GM18873 (cell line): ENCODE measurements at regions not wholly inside any gene's neighbourhood (a gene's known extent, or its start where the extent isn't known, plus 50 kb on each side); places are given as distances from the start of the nearest gene placed in this dataset.
"Not testable (repeated sequence)": the region's sequence is repeated elsewhere in the genome, so short reads cannot be mapped to it uniquely, and the experiment has no call there.

ENCODE experiments used
- ATAC-seq: cut with Tn5 transposase; IDR thresholded peaks from one replicate; pipeline ENCODE4 v1.9.1; 2021; ENCODE audit warnings: mild to moderate bottlenecking, moderate library complexity, moderate number of reproducible peaks; ENCODE audit not compliant: unreplicated experiment, low FRiP score

- no peak for ATAC-seq
Measured at GRCh38 chr13:73661687-73662425, 472.3 kb downstream of the KLF12 start.

DNA sequence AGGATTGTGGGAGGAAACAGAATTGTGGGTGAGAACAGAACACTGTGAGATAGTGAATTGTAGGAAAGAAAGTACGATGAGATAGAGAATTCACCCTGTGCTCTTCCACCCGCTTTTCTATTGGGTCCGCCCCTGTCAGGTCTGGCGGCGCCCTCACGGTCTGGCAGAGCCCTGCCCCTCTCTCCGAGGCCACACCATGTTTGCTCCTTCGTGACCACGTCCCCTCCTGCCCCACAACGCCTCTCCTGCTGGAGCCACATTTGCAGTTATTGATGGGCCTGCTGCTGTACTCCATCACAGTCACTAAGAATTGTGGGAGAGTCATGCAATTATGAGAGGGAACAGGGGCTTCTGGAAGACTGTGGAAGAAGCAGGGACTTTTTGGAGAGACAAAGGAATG lies 473.1 kb downstream of the KLF12 start:
- no peak for ATAC-seq

DNA sequence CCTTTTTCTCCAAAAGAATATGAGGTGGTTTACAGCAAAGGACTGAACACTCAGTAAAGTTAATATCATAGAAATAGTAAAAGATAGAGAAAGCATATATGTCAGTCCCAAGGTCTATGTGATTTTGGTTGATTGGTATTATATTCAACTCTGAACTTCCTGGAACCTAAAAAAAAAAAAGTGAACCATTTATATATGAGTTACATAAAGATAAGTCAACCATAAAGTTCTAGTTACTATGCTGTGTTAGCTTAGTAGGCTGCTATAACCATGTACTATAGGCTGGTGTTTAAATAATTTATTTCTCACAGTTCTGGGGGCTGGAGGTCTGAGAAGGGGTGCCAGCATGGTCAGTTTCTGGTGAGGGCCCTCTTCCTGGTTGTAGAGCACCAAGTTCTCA lies 475.6 kb downstream of the KLF12 start:
- no peak for ATAC-seq

DNA sequence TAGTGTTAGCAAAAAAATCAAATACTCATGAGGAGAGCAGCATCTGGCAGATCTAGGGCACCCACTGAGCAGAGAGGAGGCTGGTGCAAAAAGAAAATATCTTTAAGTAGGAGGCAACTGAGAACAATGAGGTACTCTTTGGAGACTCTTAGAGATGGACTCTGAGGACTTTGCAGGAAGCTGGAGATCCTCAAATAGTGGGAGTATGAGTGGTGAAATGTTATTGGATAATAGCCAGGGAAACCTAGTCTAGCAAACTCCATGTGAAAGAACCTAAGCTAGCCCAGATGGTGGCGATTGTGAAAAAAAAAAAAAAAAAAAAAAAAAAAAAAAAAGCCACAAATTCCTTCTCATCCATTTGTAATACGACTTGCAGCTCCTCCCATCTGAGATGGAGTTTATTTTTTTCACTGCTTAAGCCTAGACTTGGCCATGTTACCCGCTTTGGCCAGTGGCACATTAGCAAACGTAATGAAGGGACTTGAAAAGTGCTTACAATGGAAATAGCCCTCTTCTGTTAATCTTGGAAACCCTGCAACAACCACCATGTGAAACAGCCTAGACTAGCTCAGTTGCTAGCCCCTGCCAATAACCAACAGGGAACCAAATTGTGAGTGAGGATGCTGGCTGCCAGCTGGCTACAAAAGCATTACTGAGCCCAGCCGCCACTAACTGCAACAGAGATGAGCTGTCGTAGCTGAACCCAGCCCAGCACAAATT lies 476.2 kb downstream of the KLF12 start:
- no peak for ATAC-seq

DNA sequence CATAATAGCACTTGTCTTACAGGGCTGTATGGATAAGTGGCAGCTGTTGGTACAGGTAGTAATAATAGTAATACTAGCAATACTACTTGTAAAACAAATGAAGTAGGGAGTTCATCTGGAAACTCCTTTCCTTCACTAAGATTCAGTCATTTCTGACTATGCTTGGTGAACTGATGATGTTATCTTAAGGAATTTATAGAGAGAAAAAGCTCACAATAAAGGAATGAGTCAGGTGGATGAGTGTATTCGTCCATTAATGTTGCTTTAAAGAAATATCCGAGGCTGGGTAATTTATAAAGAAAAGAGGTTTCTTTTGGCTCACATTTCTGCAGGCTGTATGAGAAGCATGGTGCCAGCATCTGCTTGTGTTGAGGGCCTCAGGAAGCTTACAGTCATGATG lies 477.3 kb downstream of the KLF12 start:
- no peak for ATAC-seq

DNA sequence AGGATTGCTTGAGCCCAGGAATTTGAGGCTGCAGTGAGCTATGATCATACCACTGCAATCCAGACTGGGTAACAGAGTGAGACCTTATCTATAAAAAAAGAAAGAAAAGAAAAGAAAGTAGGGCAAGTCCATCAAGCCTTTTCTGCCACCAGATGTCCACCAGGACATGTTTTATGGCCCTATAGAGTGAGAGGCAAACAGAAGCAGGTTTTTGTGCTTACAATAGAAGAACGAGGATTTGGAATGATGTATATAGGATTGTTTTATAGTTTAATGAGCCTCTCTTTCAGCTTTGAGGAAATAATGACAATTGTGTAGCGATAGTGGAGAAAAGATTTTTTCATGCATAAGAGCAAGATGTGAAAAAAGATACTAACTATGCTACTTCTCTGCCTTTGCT lies 480.5 kb downstream of the KLF12 start:
- no peak for ATAC-seq

GRCh38 chr13:73647417-73647816 lies 486.8 kb downstream of the KLF12 start:
- no peak for ATAC-seq

- ATAC-seq, result not testable (repeated sequence)
Measured at GRCh38 chr13:73640476-73641179, 493.6 kb downstream of the KLF12 start.

- ATAC-seq, result no peak
Measured at GRCh38 chr13:73635166-73635787, 498.9 kb downstream of the KLF12 start.

DNA sequence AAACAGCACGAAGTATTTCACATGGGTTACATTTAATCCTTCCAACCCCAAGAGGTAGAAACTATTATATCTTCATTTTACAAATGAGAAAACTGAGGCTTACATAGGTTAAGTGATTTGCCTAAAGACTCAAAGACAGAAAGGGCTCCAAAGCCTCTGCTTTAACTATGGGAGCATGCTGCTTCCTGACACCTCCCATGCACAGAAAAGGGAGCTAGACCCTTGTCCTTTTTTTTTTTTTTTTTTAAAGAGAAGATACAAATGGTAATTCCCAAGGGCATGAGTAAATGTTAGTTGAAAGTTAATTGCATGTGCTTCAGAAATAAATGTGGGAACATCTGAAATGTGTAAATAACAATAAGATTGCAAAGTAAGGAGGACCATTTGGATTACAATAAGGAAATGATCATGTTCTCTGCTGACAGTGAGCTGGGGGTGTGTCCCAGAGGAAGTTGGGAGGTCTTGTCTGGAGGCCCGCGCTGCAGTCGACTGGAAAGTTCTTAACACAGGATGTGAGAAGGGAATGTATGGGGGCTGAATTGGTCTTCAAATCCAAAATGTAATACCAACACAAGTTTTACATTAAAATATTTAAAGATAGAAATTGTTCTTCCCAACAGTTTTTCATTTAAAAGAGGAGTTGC lies 500.3 kb downstream of the KLF12 start:
- no peak for ATAC-seq

DNA sequence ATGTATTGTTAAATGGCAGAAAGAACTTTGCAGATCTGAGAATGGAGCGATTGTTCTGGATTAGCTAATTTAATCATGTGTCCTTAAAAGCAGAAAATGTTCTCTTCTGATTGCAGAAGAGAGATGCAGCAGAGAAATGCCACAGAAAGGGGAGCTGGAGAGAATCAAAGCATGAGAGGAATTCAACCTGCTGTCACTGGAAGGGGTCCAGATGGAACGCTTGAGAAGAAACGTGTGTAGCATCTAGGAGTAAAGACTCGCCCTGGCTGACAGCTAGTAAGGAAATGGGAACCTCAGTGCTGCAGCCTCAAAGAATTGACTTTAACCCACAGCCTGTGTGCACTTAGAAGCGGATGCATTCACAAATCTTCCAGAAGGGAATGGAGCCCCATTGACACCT lies 502.8 kb downstream of the KLF12 start:
- ATAC-seq, result no peak

DNA sequence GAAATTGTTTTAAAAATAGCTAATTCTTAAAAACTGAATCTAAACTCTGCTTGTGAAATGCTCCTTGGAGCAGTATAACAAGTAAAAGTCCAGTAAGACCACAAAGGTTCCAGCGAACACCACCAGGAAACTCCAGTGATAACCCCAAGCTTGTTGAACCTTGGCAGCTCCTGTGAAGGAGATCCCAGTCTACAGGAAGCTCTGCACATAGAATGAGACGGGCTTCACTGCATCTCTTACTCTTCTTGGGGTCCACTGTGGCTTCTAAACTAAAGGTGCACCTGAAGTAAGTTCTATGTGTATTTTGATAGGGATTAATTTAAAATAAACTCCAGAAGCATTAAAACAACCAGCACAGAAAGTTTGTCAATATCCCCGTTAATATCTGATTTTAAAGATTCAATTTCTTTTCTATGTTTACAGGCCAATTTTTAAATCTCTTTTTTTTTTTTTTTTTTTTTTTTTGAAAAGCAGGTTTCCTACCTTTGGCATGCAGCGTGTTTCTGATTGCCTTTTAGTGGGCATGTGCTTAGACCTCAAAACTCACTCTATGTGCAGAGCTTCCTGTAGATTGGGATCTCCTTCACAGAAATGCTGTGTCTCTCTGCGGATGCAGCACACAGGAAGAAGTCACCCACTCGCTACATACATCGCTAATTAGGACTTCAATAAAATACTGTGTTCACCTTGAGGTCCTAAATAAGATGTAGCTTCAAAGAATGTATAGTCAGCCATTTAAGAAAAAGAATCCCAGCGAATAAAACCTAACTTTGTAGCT lies 508.5 kb downstream of the KLF12 start:
- ATAC-seq, result no peak

DNA sequence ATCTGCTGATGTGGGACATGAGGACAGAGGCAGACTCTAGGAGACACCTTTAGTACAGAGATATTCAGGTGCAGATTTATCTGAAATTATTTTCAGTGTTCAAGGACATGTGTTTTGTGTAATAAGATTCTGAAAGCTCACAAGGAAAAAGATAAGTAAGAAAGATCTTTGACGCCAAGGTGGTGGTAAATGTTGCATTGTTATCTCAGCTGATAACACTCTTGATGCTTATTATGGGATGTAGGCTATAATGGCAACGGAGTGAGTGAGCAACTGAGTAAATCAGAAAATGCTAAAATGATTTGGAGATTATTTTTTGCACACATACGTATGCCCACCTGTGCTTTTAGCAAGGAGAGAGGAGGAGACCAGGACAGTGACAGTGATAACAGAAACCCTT lies 510.9 kb downstream of the KLF12 start:
- ATAC-seq, result no peak

GRCh38 chr13:73622381-73622780 lies 511.8 kb downstream of the KLF12 start:
- ATAC-seq, result no peak

DNA sequence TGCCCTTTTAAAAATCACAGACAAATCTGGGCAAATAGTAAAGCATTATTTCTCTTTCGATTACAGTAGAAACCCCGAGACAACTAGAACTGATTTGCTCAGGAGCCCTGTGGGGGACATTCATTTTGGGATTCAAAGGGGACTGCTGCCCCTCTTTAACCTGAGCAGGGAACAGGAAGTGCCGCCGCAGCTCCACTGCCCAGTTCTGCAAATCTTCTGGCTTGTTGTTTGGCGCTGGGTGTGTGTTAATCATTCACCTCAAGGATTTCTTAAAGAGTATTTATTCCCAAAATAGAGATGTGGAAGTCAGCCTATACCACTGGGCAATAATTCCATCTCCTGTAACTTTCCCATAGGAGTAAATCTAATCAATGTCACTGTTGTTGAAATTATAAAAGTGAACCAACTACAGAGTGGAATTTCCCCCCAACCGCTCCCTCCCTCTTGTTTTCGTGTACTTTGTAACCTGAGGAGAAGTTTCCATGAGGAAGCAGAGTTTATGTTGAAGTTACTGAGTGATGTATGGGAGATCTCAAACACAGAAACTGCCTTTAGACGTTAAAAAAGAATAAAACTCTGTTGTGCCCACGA lies 515.8 kb downstream of the KLF12 start:
- no peak for ATAC-seq

DNA sequence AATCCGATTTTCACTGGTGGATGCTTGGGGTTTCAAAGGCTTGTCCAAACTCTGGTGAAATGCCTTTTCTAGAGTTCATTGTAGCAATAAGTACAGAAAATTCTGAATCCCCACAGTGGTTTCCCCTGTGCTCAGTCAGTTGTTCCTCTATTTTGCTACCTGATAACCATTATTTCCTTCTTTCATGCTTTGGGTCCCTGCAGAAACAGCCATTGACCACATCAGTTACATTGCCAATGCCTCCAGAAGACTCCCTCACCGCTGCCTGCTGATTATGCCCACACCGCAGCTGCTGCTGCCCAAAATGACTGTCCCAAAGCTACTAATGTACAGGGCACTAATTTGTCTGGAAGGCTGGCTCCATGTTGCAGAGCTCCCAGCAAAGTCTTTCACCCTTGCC lies 517.3 kb downstream of the KLF12 start:
- ATAC-seq, result no peak

DNA sequence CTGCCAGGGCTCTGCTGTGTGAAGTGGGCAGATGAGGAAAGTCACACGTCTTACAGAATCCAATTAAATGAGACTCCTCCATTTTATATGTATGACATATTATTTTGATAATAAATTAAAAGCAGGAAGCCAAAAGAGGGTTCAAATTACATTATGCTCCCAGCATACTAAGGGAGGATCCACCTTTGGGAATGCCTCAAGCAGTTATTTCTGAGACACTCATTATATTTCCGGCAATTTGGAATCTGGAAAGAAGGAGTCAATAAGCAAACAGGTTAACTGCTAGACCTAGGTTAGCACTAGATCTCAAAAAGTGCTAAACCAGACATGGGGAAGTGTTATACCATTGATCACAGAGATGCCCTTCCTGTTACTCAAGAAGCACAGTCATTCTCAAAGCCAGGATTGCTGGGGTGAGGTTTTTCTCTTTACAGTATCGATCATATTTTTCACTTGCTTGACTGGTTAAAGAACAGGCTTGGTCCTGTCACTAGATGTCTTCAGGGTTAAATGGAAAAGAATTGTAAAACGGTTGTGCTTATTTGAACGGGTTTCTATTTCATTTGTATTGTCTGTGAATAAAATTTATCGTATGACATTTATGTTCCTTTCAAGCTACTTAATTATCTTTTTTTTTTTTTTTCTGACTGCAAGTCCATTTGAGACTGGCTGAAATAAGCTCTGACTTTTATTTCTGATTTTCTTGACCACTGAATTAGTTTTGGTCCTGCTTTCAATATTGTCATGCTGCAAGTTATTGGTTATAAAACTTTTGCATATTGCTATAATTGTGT lies 523.2 kb downstream of the KLF12 start:
- no peak for ATAC-seq

DNA sequence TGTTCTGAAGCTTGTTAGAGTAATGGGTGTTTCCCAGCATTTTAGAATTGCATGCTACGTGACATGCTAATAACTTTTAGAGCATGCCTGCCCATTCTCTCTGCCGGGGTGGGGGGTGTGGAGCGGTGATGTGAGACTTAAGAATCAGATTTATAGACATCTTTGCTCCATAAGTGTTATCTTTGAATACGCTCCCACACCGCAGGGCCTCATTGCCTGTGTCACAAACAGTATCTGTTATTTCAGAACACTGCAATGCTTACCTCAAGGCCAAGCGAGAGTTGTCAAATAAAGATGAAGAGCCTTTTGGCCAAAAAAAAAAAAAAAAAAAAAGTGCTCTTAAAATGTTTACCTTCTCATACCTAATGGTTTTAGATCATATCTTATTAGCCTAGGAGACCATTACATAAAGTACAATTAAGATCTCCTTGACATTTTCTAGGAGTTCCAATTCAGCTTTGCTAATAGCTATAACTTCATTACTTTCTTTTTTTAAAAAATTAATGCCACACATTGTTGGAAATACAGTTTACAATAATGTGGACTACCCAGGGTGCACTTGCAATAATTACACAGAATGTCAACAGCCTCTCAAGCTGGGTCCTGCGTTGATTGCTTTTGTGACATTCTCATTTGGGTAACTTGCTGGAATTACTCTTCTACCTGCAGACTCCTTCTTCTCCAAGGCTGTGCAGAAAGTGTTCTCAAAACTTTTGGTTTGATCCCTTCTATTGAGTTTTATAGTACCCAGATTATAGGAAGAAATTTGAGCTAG lies 525.3 kb downstream of the KLF12 start:
- ATAC-seq, result no peak
